K562 (cell line): ENCODE measurements at regions not wholly inside any gene's neighbourhood (a gene's known extent, or its start where the extent isn't known, plus 50 kb on each side); places are given as distances from the start of the nearest gene placed in this dataset.

Experiments used
- ATAC-seq: fragments of 200-7000 bp; cut with Tn5 transposase; 3 replicates; pipeline ENCODE4 v1.9.1; 2020; ENCODE audit warnings: moderate library complexity
- BruUV-seq: library from RNA; stranded (reverse); fragments of 400-500 nt; replicated peaks from 2 replicates; lab custom pipeline; 2021; lab: Mats Ljungman, UMichigan
- CTCF ChIA-PET: fragments of 300-600 bp; formaldehyde crosslinking; extraction: SDS; loops from one replicate; lab custom pipeline; 2021; ENCODE audit warnings: low intra/inter-chr PET ratio; lab: Yijun Ruan, JAX
- POLR2A ChIA-PET: fragments of 300-600, 350-650 bp; sonication (Branson Sonifier 250); formaldehyde crosslinking; extraction: SDS; loops from one replicate; lab custom pipeline; 2021; ENCODE audit warnings: antibody characterized with exemption, inconsistent platforms; lab: Yijun Ruan, JAX
- DNase-seq, 4 experiments: peaks; one replicate each; pipeline versions ENCODE4 v3.0.0 to v3.0.0-alpha.2; 2011 to 2018; ENCODE audit warnings: low spot score in 3 of 4, mixed read lengths in 3 of 4; ENCODE audit errors: extremely low read depth in 1 of 4
- FAIRE-seq: peaks from 2 replicates; lab custom pipeline; 2011; peaks lifted over from hg19 to GRCh38; lab: Jason Lieb, UNC
- H2AFZ ChIP-seq: 2 replicates; pipeline ENCODE4 v1.6.0; 2011; ENCODE audit warnings: low read depth, low read length, control low read depth, inconsistent platforms
- H3K27ac ChIP-seq: fragments of 200-600 bp; 3 replicates; pipeline ENCODE4 v1.8.0; 2011; ENCODE audit warnings: low read depth, mild to moderate bottlenecking, control low read depth, inconsistent platforms, low read length, moderate library complexity, mixed read lengths; ENCODE audit errors: extremely low read depth
- H3K27me3 ChIP-seq, 2 experiments: fragments of 300-600 bp in 1 of 2; 2 replicates in 1 of 2; 3 replicates in 1 of 2; pipeline versions ENCODE4 v1.6.0 to v1.8.0; 2011; ENCODE audit warnings: inconsistent platforms in 2 of 2, low read length in 2 of 2, mild to moderate bottlenecking in 1 of 2, mixed read lengths in 1 of 2, moderate library complexity in 1 of 2; ENCODE audit not compliant: control insufficient read depth in 2 of 2, insufficient read depth in 2 of 2
- H3K36me3 ChIP-seq: fragments of 300-600 bp; 3 replicates; pipeline ENCODE4 v1.8.0; 2011; ENCODE audit warnings: mild to moderate bottlenecking, low read length, inconsistent platforms; ENCODE audit not compliant: control insufficient read depth, insufficient read depth
- H3K4me1 ChIP-seq, 2 experiments: fragments of 200-600 bp in 1 of 2; replicated peaks in 1 of 2; 2 replicates in 1 of 2; 3 replicates in 1 of 2; pipeline versions ENCODE4 v1.5.1 to v1.8.0; 2011; ENCODE audit warnings: inconsistent platforms in 2 of 2, low read length in 2 of 2, mild to moderate bottlenecking in 1 of 2, mixed read lengths in 1 of 2, moderate library complexity in 1 of 2; ENCODE audit not compliant: control insufficient read depth in 2 of 2, insufficient read depth in 2 of 2
- H3K4me2 ChIP-seq: 2 replicates; pipeline ENCODE4 v1.6.1; 2011; ENCODE audit warnings: low read length, control low read depth, inconsistent platforms, mixed read lengths; ENCODE audit not compliant: insufficient read depth
- H3K4me3 ChIP-seq: fragments of 200-600 bp; sonication (generic), shearing (Covaris generic); 2 replicates; pipeline ENCODE4 v1.5.1; 2016; ENCODE audit warnings: control low read depth, inconsistent platforms
- H3K79me2 ChIP-seq: fragments of 200-600 bp; 3 replicates; pipeline ENCODE4 v1.8.0; 2011; ENCODE audit warnings: low read length, inconsistent platforms; ENCODE audit not compliant: control insufficient read depth, insufficient read depth
- H3K9ac ChIP-seq, 2 experiments: 2 replicates each; pipeline versions ENCODE4 v1.6.0 to v1.6.1; 2011; ENCODE audit warnings: low read depth in 2 of 2, low read length in 2 of 2, control low read depth in 1 of 2, inconsistent platforms in 1 of 2, mild to moderate bottlenecking in 1 of 2, mixed read lengths in 1 of 2; ENCODE audit not compliant: insufficient read depth in 1 of 2
- H3K9me1 ChIP-seq: one replicate; pipeline ENCODE4 v1.6.0; 2011; ENCODE audit warnings: inconsistent platforms, mild to moderate bottlenecking, low read length, moderate library complexity; ENCODE audit not compliant: control insufficient read depth, insufficient read depth
- H3K9me3 ChIP-seq: replicated peaks from 2 replicates; pipeline ENCODE4 v1.5.1; 2011; ENCODE audit warnings: low read depth, low read length, inconsistent platforms; ENCODE audit not compliant: control insufficient read depth, insufficient read depth
- H4K20me1 ChIP-seq: replicated peaks from 2 replicates; pipeline ENCODE4 v1.6.1; 2011; ENCODE audit warnings: low read length, inconsistent platforms, mixed read lengths; ENCODE audit not compliant: control insufficient read depth, insufficient read depth
- PHTF2 ChIP-seq: fragments of 250-450 bp; sonication (Bioruptor Pico); IDR thresholded peaks from 2 replicates; pipeline ENCODE4 v1.5.0; 2021; ENCODE audit warnings: mild to moderate bottlenecking
- PTRF ChIP-seq: fragments of 450-650 bp; IDR thresholded peaks from 2 replicates; pipeline ENCODE4 v1.6.1; 2016; ENCODE audit warnings: mild to moderate bottlenecking, missing genetic modification characterization, missing compliant biosample characterization
- SETDB1 ChIP-seq: IDR thresholded peaks from one replicate; pipeline ENCODE4 v1.6.1; 2012; ENCODE audit warnings: low read length, control low read depth, inconsistent platforms
- TARDBP ChIP-seq: fragments of 450-650 bp; IDR thresholded peaks from 2 replicates; pipeline ENCODE4 v1.6.1; 2016
- ZFP36 ChIP-seq: fragments of 150-350 bp; IDR thresholded peaks from 2 replicates; pipeline ENCODE4 v1.6.1; 2018; ENCODE audit warnings: low read length, low read depth; ENCODE audit not compliant: partially characterized antibody
- WGBS: fragments of 100-300 bp; shearing (Covaris generic); methylation state at CpG from one replicate; pipeline ENCODE4 v1.1.6; 2016; ENCODE audit warnings: low coverage, mixed read lengths; ENCODE audit not compliant: insufficient coverage; ENCODE audit errors: missing lambda C conversion rate; 5-methylcytosine and 5-hydroxymethylcytosine counted together
- in situ Hi-C: fragments of 300-500 bp; cut with MboI; formaldehyde crosslinking; loops from 4 replicates; pipeline ENCODE4 v1.15.0; 2018; ENCODE audit warnings: inconsistent platforms, mixed read lengths
- intact Hi-C: fragments of 100-400 bp; cut with micrococcal nuclease; formaldehyde crosslinking; loops from 2 replicates; pipeline ENCODE4 v1.14.2; 2022
- TF ChIP-seq, protein P1 (sequence below): sonication (generic); formaldehyde crosslinking; IDR thresholded peaks from 2 replicates; pipeline ENCODE4 v1.8.1; 2023; ENCODE audit warnings: mild to moderate bottlenecking, missing genetic modification reagents
- TF ChIP-seq, protein P2 (sequence below): fragments of 450-650 bp; IDR thresholded peaks from 2 replicates; pipeline ENCODE4 v1.6.1; 2016; ENCODE audit warnings: borderline replicate concordance

DNA sequence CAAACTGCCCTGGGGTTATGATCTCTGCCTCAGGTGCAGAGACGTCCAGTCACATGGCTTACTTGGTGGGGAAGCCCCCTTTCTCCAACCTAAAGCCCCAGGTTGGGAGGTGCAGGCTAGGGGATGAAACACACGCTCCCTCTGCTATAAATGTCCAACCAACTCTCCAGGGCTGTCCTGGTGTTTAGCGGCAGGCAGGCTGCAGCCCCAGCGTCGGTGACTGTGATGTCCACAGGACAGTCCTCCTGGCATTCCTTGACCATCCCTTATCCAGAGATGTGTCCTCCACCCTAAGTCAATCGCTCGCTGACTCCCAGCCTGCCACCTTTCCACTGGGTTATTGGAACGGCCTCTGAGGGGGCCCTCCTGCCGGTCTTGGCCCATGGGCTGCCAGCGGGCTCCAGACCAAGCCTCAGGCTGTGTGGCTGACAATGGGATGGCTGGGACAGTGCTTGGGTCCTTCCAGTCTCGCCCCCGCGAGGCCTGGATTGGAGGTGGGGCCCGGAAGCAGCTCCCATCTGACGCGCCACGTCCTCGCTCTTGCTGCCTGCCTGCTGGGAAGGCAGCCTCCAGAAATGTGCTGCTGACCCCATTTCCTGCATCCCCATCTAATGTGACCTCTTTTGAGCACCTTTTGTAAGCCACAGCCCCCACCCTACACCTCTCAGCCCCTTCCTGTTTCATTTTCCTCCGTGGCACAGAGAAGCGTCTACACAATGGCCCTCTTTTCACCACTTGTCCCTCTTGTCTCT lies 60.8 kb upstream of the ADRA2C start:
- H3K36me3 ChIP-seq: no peaks in the 10 kb centered on the region
- no peaks in the 10 kb centered on the region for H3K79me2 ChIP-seq
- in situ Hi-C loops: no loop called here
- H2AFZ ChIP-seq: no peak overlapping the region
- H3K27me3 ChIP-seq: peaks cover 3 to 80% of the 10 kb centered on the region in 2 experiments; a peak in 3 of 5 replicates
- no peak overlapping the region for H3K4me3 ChIP-seq
- no peaks in the 10 kb centered on the region; a peak in 1 of 5 replicates for H3K4me1 ChIP-seq
- H3K4me2 ChIP-seq: no peak overlapping the region
- peaks cover 6% of the 10 kb centered on the region; the same call in 1 of the 2 replicates for H4K20me1 ChIP-seq
- DNase-seq (no peak), FAIRE-seq (no peak), ATAC-seq (no peak)
- CTCF ChIA-PET: no interaction called here
- H3K9ac ChIP-seq: no peak overlapping the region
- no TSS peak for BruUV-seq
- no peak for TF ChIP-seq SETDB1
- TF ChIP-seq TARDBP: no peak
- TF ChIP-seq, protein P1, sequence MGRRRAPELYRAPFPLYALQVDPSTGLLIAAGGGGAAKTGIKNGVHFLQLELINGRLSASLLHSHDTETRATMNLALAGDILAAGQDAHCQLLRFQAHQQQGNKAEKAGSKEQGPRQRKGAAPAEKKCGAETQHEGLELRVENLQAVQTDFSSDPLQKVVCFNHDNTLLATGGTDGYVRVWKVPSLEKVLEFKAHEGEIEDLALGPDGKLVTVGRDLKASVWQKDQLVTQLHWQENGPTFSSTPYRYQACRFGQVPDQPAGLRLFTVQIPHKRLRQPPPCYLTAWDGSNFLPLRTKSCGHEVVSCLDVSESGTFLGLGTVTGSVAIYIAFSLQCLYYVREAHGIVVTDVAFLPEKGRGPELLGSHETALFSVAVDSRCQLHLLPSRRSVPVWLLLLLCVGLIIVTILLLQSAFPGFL: no peak
- no peak for TF ChIP-seq PTRF (tag)
- no peak for TF ChIP-seq ZFP36
- TF ChIP-seq, protein P2, sequence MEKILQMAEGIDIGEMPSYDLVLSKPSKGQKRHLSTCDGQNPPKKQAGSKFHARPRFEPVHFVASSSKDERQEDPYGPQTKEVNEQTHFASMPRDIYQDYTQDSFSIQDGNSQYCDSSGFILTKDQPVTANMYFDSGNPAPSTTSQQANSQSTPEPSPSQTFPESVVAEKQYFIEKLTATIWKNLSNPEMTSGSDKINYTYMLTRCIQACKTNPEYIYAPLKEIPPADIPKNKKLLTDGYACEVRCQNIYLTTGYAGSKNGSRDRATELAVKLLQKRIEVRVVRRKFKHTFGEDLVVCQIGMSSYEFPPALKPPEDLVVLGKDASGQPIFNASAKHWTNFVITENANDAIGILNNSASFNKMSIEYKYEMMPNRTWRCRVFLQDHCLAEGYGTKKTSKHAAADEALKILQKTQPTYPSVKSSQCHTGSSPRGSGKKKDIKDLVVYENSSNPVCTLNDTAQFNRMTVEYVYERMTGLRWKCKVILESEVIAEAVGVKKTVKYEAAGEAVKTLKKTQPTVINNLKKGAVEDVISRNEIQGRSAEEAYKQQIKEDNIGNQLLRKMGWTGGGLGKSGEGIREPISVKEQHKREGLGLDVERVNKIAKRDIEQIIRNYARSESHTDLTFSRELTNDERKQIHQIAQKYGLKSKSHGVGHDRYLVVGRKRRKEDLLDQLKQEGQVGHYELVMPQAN: no peak
- no peak for TF ChIP-seq PHTF2 (CRISPR knock-in tag)
- intact Hi-C loops: no loop called here
- WGBS: 1% methylated on average over 17 of the region's 20 CpGs
- H3K9me3 ChIP-seq: no peaks in the 10 kb centered on the region
- POLR2A ChIA-PET: no interaction called here
- H3K9me1 ChIP-seq: no peaks in the 10 kb centered on the region
- no peak overlapping the region for H3K27ac ChIP-seq
